NB4 (cell line): ENCODE measurements at regions not wholly inside any gene's neighbourhood (a gene's known extent, or its start where the extent isn't known, plus 50 kb on each side); places are given as distances from the start of the nearest gene placed in this dataset.

Experiments
- POLR2A ChIP-seq: IDR thresholded peaks from 2 replicates; pipeline ENCODE4 v1.6.1; 2011; ENCODE audit warnings: mild to moderate bottlenecking; ENCODE audit not compliant: insufficient read length; ENCODE audit errors: extremely low read depth
- TF ChIP-seq, protein P1 (sequence below): IDR thresholded peaks from one replicate; pipeline ENCODE4 v1.5.1; 2012; ENCODE audit warnings: low read depth, low read length

DNA sequence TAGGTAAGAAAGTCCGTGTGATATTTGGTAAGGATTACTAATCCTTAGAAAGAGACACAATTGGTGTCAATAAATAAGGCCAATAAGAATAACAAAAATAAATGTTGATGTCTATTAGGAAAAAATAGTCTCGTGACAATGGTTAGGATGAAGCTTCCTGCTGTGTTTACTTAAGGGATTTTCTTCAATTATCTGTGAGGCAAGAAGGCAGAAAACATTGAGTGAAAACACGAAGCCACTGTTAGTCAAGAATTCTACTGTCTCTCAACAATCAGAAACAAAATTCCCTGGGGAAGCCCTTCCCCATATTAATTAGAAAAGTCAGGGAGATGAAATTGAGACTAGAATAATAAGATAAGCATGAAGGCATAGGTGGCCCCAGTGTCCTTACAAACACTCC lies 149.0 kb downstream of the SYK start:
- TF ChIP-seq, protein P1, sequence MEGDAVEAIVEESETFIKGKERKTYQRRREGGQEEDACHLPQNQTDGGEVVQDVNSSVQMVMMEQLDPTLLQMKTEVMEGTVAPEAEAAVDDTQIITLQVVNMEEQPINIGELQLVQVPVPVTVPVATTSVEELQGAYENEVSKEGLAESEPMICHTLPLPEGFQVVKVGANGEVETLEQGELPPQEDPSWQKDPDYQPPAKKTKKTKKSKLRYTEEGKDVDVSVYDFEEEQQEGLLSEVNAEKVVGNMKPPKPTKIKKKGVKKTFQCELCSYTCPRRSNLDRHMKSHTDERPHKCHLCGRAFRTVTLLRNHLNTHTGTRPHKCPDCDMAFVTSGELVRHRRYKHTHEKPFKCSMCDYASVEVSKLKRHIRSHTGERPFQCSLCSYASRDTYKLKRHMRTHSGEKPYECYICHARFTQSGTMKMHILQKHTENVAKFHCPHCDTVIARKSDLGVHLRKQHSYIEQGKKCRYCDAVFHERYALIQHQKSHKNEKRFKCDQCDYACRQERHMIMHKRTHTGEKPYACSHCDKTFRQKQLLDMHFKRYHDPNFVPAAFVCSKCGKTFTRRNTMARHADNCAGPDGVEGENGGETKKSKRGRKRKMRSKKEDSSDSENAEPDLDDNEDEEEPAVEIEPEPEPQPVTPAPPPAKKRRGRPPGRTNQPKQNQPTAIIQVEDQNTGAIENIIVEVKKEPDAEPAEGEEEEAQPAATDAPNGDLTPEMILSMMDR = no peak
- TF ChIP-seq POLR2A = no peak
